RPMI7951 (cell line): ENCODE measurements at regions not wholly inside any gene's neighbourhood (a gene's known extent, or its start where the extent isn't known, plus 50 kb on each side); places are given as distances from the start of the nearest gene placed in this dataset.

Experiments
- DNase-seq: peaks from one replicate; pipeline ENCODE4 v3.0.0-alpha.2; 2012; ENCODE audit warnings: low read depth

DNA sequence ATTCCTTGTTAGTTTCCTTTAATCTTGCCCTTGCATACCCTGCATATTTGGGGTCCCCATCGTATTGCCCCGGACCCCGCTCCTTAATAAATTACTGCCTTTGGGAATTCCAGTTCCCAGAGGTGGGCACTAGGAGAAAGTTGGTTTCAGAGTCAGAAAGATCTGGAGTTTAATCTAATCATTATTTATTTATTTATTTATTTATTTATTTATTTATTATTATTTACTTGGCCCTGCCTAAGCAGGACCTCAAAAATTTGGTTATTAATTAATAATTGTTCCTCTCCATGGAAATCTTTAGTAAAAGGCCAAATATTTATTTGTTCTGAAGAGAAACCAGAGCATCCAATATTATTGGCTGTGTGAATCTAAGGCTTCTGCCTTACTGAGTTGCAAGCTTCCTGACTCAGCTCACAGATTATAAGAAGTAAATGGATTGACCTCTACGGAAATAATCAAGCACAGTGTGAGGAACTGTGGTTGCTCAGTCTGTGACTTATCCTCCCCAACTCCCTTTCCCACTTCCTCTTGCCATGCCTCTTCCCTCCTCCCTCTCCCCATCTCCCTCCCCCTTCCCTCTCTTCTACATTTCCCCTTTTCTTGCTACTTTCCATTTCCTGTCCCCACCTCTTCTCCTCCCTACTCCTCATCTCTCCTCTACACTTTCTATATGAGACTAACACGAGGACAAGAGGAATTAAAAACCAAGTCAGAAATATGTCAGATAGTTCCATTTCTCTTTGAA is 61.5 kb upstream of the AP1S2 start:
- peak; percentile 29 for DNase-seq

DNA sequence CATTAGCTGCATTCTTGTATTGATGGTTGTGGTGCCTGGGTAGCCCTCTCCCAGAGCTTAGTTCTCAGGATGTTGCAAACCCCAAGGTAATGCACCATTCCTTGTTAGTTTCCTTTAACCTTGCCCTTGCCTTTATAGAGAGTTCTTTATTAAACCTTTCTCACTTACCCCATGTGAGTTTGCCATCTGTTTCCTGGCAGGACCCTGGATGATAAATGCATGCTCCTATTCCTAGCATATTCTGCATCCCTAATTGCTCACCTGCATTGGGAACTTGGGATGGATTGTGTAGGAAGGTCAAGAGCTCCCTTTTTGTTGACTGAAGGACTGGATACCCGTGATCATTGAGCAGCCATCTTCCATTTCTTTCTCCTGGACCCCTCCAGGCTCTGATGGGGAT is 59.9 kb upstream of the AP1S2 start:
- DNase-seq: no peak

GRCh38 chrX:15913146-15913545 is 58.5 kb upstream of the AP1S2 start:
- DNase-seq: peak; percentile 15

- DNase-seq: no peak
Measured at GRCh38 chrX:15911734-15912550, 57.3 kb upstream of the AP1S2 start.

- no peak for DNase-seq
Measured at GRCh38 chrX:15909605-15910004, 55.0 kb upstream of the AP1S2 start.

- DNase-seq: no peak
Measured at GRCh38 chrX:15908603-15909290, 54.1 kb upstream of the AP1S2 start.

DNA sequence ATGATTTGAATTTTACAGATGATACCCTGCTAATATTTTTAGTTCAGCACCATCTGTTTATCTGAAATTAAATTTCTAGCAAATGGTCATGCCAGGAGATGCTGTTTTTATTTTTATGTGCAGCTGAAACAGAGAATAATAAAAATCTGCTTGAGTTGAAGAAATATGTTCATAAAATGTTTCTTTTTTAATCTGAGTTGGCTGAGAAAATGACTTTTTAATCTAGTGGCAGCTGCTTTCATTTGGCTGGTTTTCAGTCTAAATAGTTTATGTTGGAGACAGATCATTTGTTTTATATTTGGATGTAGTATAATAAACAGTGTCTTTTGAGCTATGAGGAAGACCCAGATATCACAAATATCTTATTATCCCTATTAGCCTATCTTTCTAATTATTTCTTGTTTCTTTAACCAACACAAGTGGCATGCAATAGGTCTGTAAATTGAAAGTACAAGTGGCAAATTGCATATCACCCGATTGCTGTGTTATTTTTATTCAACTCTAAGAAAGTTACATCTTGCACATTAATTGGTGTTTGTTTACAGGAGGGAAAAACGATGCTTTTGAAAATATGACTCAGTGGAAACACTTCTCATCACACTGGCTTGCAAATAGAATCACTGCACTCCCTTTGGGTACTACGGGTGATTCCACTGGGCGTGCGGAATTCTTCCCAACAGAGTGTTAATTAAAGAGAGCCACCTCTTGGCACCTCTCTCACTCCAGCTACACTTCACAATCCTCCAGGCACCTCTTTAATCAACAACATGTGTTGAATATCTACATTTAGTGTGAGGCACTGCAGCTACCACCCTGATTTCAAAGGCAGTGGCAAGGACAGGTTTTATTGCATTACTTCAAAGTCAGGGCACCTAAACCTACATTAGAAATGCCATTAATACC is 51.7 kb upstream of the AP1S2 start:
- DNase-seq: no peak
